Memory B cell (primary cell): ENCODE measurements at regions not wholly inside any gene's neighbourhood (a gene's known extent, or its start where the extent isn't known, plus 50 kb on each side); places are given as distances from the start of the nearest gene placed in this dataset.

Source experiments
- ATAC-seq: fragments of 150-1000 bp; cut with Tn5 transposase; 2 replicates; pipeline ENCODE4 v1.10.0; 2021; ENCODE audit warnings: low read depth, mild to moderate bottlenecking, moderate library complexity
- DNase-seq, 2 donors: peaks; one replicate each; pipeline ENCODE4 v3.0.0; 2022; ENCODE audit warnings: low spot score in 2 of 2
- H3K27ac Mint-ChIP-seq: one replicate; pipeline ENCODE4 v1.8.0; 2022; ENCODE audit warnings: mild to moderate bottlenecking, moderate library complexity, mixed read lengths
- H3K27me3 Mint-ChIP-seq: one replicate; pipeline ENCODE4 v1.8.0; 2022; ENCODE audit warnings: mixed read lengths
- H3K36me3 Mint-ChIP-seq: one replicate; pipeline ENCODE4 v1.8.0; 2022; ENCODE audit warnings: mild to moderate bottlenecking, mixed read lengths
- H3K4me1 Mint-ChIP-seq: one replicate; pipeline ENCODE4 v1.8.0; 2022; ENCODE audit warnings: mixed read lengths
- H3K4me3 Mint-ChIP-seq: one replicate; pipeline ENCODE4 v1.8.0; 2022; ENCODE audit warnings: mild to moderate bottlenecking, moderate library complexity, mixed read lengths
- H3K9me3 Mint-ChIP-seq: one replicate; pipeline ENCODE4 v1.8.0; 2022; ENCODE audit warnings: mixed read lengths

GRCh38 chr10:131773370-131774343, 127.2 kb upstream of the PPP2R2D start:
- Mint-ChIP-seq H3K9me3 (peaks cover 13% of the 10 kb centered on the region), H3K27ac (no peak overlapping the region), H3K27me3 (peaks cover 4% of the 10 kb centered on the region), H3K4me1 (no peaks in the 10 kb centered on the region), H3K36me3 (no peaks in the 10 kb centered on the region), H3K4me3 (no peak overlapping the region)
- ATAC-seq (no peak), DNase-seq (no peak)

GRCh38 chr10:131774681-131775085, 126.1 kb upstream of the PPP2R2D start:
- Mint-ChIP-seq H3K4me1 (no peaks in the 10 kb centered on the region), H3K27ac (no peak overlapping the region), H3K27me3 (peaks cover 3% of the 10 kb centered on the region), H3K36me3 (no peaks in the 10 kb centered on the region), H3K4me3 (no peak overlapping the region), H3K9me3 (peaks cover 13% of the 10 kb centered on the region)
- no peak for ATAC-seq
- no peak for DNase-seq

DNA sequence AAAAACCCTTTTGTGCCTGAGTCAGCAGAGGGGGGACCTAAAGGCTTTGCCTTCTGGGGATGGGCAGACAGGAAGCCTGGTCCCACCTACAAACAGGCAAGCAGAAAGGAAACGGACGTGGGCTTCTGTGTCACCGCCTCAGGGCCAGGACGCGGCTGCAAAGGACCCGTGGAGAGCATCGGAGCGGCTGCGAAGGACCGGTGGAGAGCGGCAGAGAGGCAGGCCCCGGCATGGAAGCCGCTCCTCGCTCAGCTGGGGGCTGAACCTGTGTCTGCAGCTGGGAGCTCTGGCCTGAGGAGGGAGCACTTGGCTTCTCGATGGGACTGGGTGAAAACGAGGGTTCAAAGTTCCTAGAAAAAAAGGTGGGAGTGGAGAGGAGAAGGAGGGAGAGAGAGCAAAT, 125.4 kb upstream of the PPP2R2D start:
- ATAC-seq: no peak
- H3K9me3 Mint-ChIP-seq: peaks cover 13% of the 10 kb centered on the region
- no peak overlapping the region for H3K4me3 Mint-ChIP-seq

DNA sequence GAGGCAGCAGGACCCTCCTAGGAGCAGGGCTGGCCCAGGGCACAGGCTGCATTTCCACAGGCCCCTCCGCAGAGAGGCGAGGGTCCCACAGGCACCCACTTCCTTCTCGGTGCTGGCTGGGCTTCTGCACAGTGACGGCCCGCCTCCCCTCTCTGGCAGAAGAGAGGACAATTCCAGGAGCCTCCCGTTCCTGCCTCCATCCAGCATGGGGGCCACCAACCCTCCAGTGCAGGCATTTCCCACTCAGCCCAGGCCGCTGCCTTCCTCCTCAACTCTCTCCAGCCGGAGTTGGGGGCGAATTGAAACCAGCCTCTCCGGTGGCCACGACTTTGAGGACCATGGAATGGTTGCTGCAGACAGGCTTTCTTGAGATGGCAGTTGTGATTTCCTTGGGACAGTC, 125.0 kb upstream of the PPP2R2D start:
- H3K9me3 Mint-ChIP-seq: peaks cover 13% of the 10 kb centered on the region
- no peak for DNase-seq
- H3K36me3 Mint-ChIP-seq: no peaks in the 10 kb centered on the region
- H3K27ac Mint-ChIP-seq: no peak overlapping the region
- no peak for ATAC-seq
- H3K4me3 Mint-ChIP-seq: no peak overlapping the region
- H3K4me1 Mint-ChIP-seq: no peaks in the 10 kb centered on the region
- H3K27me3 Mint-ChIP-seq: peaks cover 5% of the 10 kb centered on the region

More for the DNA sequence above, 125.4 kb upstream of the PPP2R2D start:
- DNase-seq: no peak
- H3K27ac Mint-ChIP-seq: no peak overlapping the region
- no peaks in the 10 kb centered on the region for H3K4me1 Mint-ChIP-seq
- H3K36me3 Mint-ChIP-seq: no peaks in the 10 kb centered on the region
- peaks cover 3% of the 10 kb centered on the region for H3K27me3 Mint-ChIP-seq

GRCh38 chr10:131776496-131776895, 124.3 kb upstream of the PPP2R2D start:
- Mint-ChIP-seq H3K27me3 (peaks cover 5% of the 10 kb centered on the region), H3K9me3 (peaks cover 13% of the 10 kb centered on the region), H3K4me1 (no peaks in the 10 kb centered on the region), H3K4me3 (no peak overlapping the region), H3K27ac (no peak overlapping the region), H3K36me3 (no peaks in the 10 kb centered on the region)
- DNase-seq (no peak), ATAC-seq (no peak)

DNA sequence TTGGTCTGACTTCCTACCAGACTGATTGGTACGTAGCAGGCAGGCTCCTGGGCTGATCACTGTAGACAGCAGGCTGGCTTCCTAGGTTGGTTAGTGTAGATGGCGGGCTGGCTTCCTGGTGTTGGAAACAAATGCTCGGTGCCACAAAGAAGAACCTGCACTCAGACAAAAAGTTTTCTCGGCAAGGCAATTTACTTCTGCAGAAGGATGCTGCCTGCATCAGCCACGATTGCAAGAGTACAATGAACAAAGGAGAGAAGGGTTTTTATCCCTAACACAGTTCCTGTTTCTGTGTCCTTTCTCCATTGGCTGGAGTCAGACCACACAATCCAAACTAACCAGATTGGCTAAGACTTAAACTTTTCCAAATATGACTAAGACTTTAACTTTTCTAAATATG, 123.6 kb upstream of the PPP2R2D start:
- no peaks in the 10 kb centered on the region for H3K4me1 Mint-ChIP-seq
- H3K36me3 Mint-ChIP-seq: no peaks in the 10 kb centered on the region
- no peak overlapping the region for H3K4me3 Mint-ChIP-seq
- peaks cover 15% of the 10 kb centered on the region for H3K9me3 Mint-ChIP-seq
- ATAC-seq (no peak), DNase-seq (no peak)
- no peak overlapping the region for H3K27ac Mint-ChIP-seq
- peaks cover 5% of the 10 kb centered on the region for H3K27me3 Mint-ChIP-seq

GRCh38 chr10:131777921-131778320, 122.9 kb upstream of the PPP2R2D start:
- Mint-ChIP-seq H3K36me3 (peaks cover 3% of the 10 kb centered on the region), H3K27ac (no peak overlapping the region), H3K4me1 (no peaks in the 10 kb centered on the region), H3K4me3 (no peak overlapping the region), H3K9me3 (peaks cover 17% of the 10 kb centered on the region), H3K27me3 (peaks cover 5% of the 10 kb centered on the region)
- ATAC-seq (no peak), DNase-seq (no peak)

DNA sequence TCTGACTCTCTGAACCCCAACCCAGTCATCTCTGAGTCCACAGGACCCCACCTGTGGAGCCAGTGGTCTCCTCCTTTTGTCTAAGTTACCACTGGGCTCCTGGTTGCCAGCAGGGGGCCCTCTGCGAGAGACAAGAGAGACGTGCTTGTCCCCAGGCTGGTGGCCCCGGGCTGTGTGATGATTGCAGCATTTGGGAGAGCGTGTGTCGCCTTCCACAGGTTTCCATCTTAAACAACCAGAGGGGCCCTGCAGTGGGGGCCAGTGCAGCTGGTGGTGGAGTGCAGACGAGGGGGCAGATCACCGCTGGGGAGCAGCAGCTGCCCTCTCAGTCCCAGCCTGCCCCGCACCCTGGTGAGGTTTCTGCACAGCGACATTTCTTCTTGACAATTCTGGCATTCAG, 122.4 kb upstream of the PPP2R2D start:
- ATAC-seq (no peak), DNase-seq (no peak)
- H3K9me3 Mint-ChIP-seq: peaks cover 18% of the 10 kb centered on the region

GRCh38 chr10:131778842-131779241, 122.0 kb upstream of the PPP2R2D start:
- Mint-ChIP-seq H3K36me3 (peaks cover 3% of the 10 kb centered on the region), H3K4me1 (no peaks in the 10 kb centered on the region), H3K27ac (no peak overlapping the region), H3K4me3 (no peak overlapping the region), H3K27me3 (peaks cover 5% of the 10 kb centered on the region), H3K9me3 (peaks cover 18% of the 10 kb centered on the region)
- ATAC-seq: no peak
- DNase-seq: no peak

More for the DNA sequence above, 122.4 kb upstream of the PPP2R2D start:
- H3K36me3 Mint-ChIP-seq: peaks cover 3% of the 10 kb centered on the region
- H3K4me1 Mint-ChIP-seq: no peaks in the 10 kb centered on the region
- H3K27me3 Mint-ChIP-seq: peaks cover 5% of the 10 kb centered on the region
- H3K27ac Mint-ChIP-seq: no peak overlapping the region
- no peak overlapping the region for H3K4me3 Mint-ChIP-seq

- Mint-ChIP-seq H3K27me3 (peaks cover 5% of the 10 kb centered on the region), H3K9me3 (peaks cover 19% of the 10 kb centered on the region)
- no peak for ATAC-seq
These were observed 121.0 kb upstream of the PPP2R2D start for GRCh38 chr10:131779661-131780394.

GRCh38 chr10:131781076-131781475, 119.7 kb upstream of the PPP2R2D start:
- peaks cover 22% of the 10 kb centered on the region for H3K9me3 Mint-ChIP-seq

More at GRCh38 chr10:131779661-131780394, 121.0 kb upstream of the PPP2R2D start:
- H3K36me3 Mint-ChIP-seq: peaks cover 3% of the 10 kb centered on the region
- H3K27ac Mint-ChIP-seq: no peak overlapping the region
- H3K4me3 Mint-ChIP-seq: no peak overlapping the region
- no peaks in the 10 kb centered on the region for H3K4me1 Mint-ChIP-seq
- DNase-seq: no peak

DNA sequence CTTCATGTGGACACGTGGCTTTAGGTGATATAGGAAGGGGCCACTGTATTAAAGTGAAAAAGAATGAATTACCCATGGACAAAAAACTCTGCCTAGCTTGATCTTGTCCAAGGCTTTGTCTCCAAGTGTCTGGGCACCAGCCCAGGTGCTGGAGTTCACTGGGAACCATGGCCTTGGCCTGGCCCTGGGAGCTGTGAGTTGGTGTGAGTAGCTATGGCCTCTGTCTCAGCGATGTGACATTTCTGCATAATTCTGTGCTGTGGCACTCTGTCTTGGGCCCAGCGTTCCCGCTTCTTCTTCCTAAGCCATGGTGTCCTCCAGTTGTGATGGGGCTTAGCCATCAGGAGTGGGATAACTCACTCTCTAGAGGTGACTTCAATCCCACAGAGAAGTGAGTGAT, 119.0 kb upstream of the PPP2R2D start:
- H3K27ac Mint-ChIP-seq: no peak overlapping the region
- H3K9me3 Mint-ChIP-seq: peaks cover 19% of the 10 kb centered on the region
- DNase-seq: no peak
- no peaks in the 10 kb centered on the region for H3K4me1 Mint-ChIP-seq
- ATAC-seq: no peak
- no peak overlapping the region for H3K4me3 Mint-ChIP-seq
- peaks cover 5% of the 10 kb centered on the region for H3K36me3 Mint-ChIP-seq
- peaks cover 5% of the 10 kb centered on the region for H3K27me3 Mint-ChIP-seq

More at GRCh38 chr10:131781076-131781475, 119.7 kb upstream of the PPP2R2D start:
- H3K27me3 Mint-ChIP-seq: peaks cover 5% of the 10 kb centered on the region
- DNase-seq: no peak
- H3K4me1 Mint-ChIP-seq: no peaks in the 10 kb centered on the region
- no peak for ATAC-seq
- no peak overlapping the region for H3K27ac Mint-ChIP-seq
- no peak overlapping the region for H3K4me3 Mint-ChIP-seq
- H3K36me3 Mint-ChIP-seq: peaks cover 5% of the 10 kb centered on the region

- H3K9me3 Mint-ChIP-seq: peaks cover 9% of the 10 kb centered on the region
- peaks cover 13% of the 10 kb centered on the region for H3K27me3 Mint-ChIP-seq
These were observed 116.3 kb upstream of the PPP2R2D start for GRCh38 chr10:131784363-131785120.

DNA sequence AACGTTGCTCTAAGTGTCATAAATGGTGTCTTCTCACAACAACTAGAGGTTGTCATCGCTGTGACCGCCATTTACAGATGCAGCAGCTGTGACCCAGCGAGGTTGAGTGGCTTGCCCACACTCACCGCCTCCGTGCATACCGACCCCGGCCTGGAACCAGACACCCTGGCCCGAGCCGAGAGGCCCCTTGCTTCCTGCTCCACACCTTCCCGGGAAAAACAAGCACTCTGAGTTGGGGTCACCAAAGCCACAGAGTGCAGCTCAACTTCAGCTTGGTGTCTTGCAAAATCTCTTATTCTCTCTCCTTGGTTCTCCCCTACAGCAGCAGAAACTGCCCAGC, 115.7 kb upstream of the PPP2R2D start:
- no peak for DNase-seq
- Mint-ChIP-seq H3K4me1 (no peaks in the 10 kb centered on the region), H3K4me3 (no peak overlapping the region), H3K27me3 (peaks cover 13% of the 10 kb centered on the region), H3K27ac (no peak overlapping the region), H3K9me3 (peaks cover 9% of the 10 kb centered on the region), H3K36me3 (peaks cover 5% of the 10 kb centered on the region)
- no peak for ATAC-seq

More at GRCh38 chr10:131784363-131785120, 116.3 kb upstream of the PPP2R2D start:
- H3K4me3 Mint-ChIP-seq: no peak overlapping the region
- DNase-seq: no peak
- ATAC-seq: no peak
- peaks cover 5% of the 10 kb centered on the region for H3K36me3 Mint-ChIP-seq
- H3K27ac Mint-ChIP-seq: no peak overlapping the region
- no peaks in the 10 kb centered on the region for H3K4me1 Mint-ChIP-seq
